H9 (cell line): ENCODE measurements at regions not wholly inside any gene's neighbourhood (a gene's known extent, or its start where the extent isn't known, plus 50 kb on each side); places are given as distances from the start of the nearest gene placed in this dataset.

Experiments
- DNase-seq: peaks from one replicate; pipeline ENCODE4 v3.0.0-alpha.2; 2017
- H2AFZ ChIP-seq: one replicate; pipeline ENCODE4 v1.6.1; 2013; ENCODE audit warnings: mild to moderate bottlenecking, low read length, control low read depth, moderate library complexity
- H2AK5ac ChIP-seq: 2 replicates; pipeline ENCODE4 v1.6.1; 2013; ENCODE audit warnings: low read length, control low read depth, mixed read lengths; ENCODE audit not compliant: insufficient read length
- H2BK120ac ChIP-seq: one replicate; pipeline ENCODE4 v1.6.1; 2013; ENCODE audit warnings: low read depth, mild to moderate bottlenecking, low read length, control low read depth, inconsistent platforms; ENCODE audit not compliant: poor library complexity, severe bottlenecking
- H2BK12ac ChIP-seq: 2 replicates; pipeline ENCODE4 v1.6.1; 2013; ENCODE audit warnings: low read length, control low read depth, mixed read lengths, low read depth; ENCODE audit not compliant: insufficient read length
- H2BK15ac ChIP-seq: 2 replicates; pipeline ENCODE4 v1.6.1; 2013; ENCODE audit warnings: low read depth, low read length, control low read depth
- H2BK20ac ChIP-seq: one replicate; pipeline ENCODE4 v1.6.1; 2013; ENCODE audit warnings: low read depth, mild to moderate bottlenecking, low read length, control low read depth, inconsistent platforms; ENCODE audit not compliant: poor library complexity, severe bottlenecking
- H2BK5ac ChIP-seq: 2 replicates; pipeline ENCODE4 v1.6.1; 2013; ENCODE audit warnings: low read length, control low read depth, mixed read lengths; ENCODE audit not compliant: insufficient read length
- H3K14ac ChIP-seq: 2 replicates; pipeline ENCODE4 v1.6.1; 2013; ENCODE audit warnings: low read length, control low read depth; ENCODE audit not compliant: insufficient read depth
- H3K18ac ChIP-seq: 2 replicates; pipeline ENCODE4 v1.6.1; 2013; ENCODE audit warnings: low read depth, mild to moderate bottlenecking, mixed read lengths, low read length, control low read depth; ENCODE audit not compliant: insufficient read length
- H3K23ac ChIP-seq: 2 replicates; pipeline ENCODE4 v1.6.1; 2013; ENCODE audit warnings: low read length, control low read depth, mixed read lengths, low read depth; ENCODE audit not compliant: insufficient read length
- H3K23me2 ChIP-seq: 2 replicates; pipeline ENCODE4 v1.6.1; 2013; ENCODE audit warnings: low read depth, mild to moderate bottlenecking, mixed read lengths, low read length, control low read depth; ENCODE audit not compliant: insufficient read length, poor library complexity, severe bottlenecking
- H3K27ac ChIP-seq: 2 replicates; pipeline ENCODE4 v1.5.1; 2013; ENCODE audit warnings: low read length, control low read depth, mixed read lengths, low read depth; ENCODE audit not compliant: insufficient read length
- H3K27me3 ChIP-seq: 2 replicates; pipeline ENCODE4 v1.6.1; 2013; ENCODE audit warnings: low read length, control low read depth, inconsistent platforms; ENCODE audit not compliant: insufficient read depth
- H3K4ac ChIP-seq: 2 replicates; pipeline ENCODE4 v1.6.1; 2013; ENCODE audit warnings: low read depth, mild to moderate bottlenecking, control low read depth, inconsistent platforms, low read length, moderate library complexity
- H3K4me1 ChIP-seq: 2 replicates; pipeline ENCODE4 v1.6.1; 2013; ENCODE audit warnings: low read length, control low read depth, inconsistent platforms; ENCODE audit not compliant: insufficient read depth
- H3K4me2 ChIP-seq: 2 replicates; pipeline ENCODE4 v1.6.1; 2013; ENCODE audit warnings: low read length, control low read depth, mixed read lengths; ENCODE audit not compliant: insufficient read length, insufficient read depth
- H3K56ac ChIP-seq: 2 replicates; pipeline ENCODE4 v1.6.1; 2013; ENCODE audit warnings: low read depth, mild to moderate bottlenecking, mixed read lengths, low read length, control low read depth; ENCODE audit not compliant: insufficient read length
- H3K79me1 ChIP-seq: 2 replicates; pipeline ENCODE4 v1.6.1; 2013; ENCODE audit warnings: low read depth, mild to moderate bottlenecking, moderate library complexity, low read length, control low read depth, inconsistent platforms; ENCODE audit not compliant: insufficient read depth, poor library complexity, severe bottlenecking
- H3K79me2 ChIP-seq: 2 replicates; pipeline ENCODE4 v1.6.1; 2013; ENCODE audit warnings: low read length, control low read depth, inconsistent platforms; ENCODE audit not compliant: insufficient read depth
- H3K9ac ChIP-seq: 2 replicates; pipeline ENCODE4 v1.6.1; 2013; ENCODE audit warnings: low read length, control low read depth, mixed read lengths; ENCODE audit not compliant: insufficient read length; ENCODE audit errors: extremely low read depth
- H3K9me3 ChIP-seq: one replicate; pipeline ENCODE4 v1.6.1; 2013; ENCODE audit warnings: low read depth, low read length, inconsistent platforms; ENCODE audit not compliant: control insufficient read depth
- H3T11ph ChIP-seq: one replicate; pipeline ENCODE4 v1.6.1; 2013; ENCODE audit warnings: mild to moderate bottlenecking, low read length, control low read depth, inconsistent platforms
- H4K20me1 ChIP-seq: one replicate; pipeline ENCODE4 v1.6.1; 2013; ENCODE audit not compliant: control insufficient read depth, insufficient read length, insufficient read depth
- H4K5ac ChIP-seq: 2 replicates; pipeline ENCODE4 v1.6.1; 2013; ENCODE audit warnings: low read depth, mild to moderate bottlenecking, mixed read lengths, low read length, control low read depth; ENCODE audit not compliant: insufficient read length
- H4K8ac ChIP-seq: replicated peaks from 2 replicates; pipeline ENCODE4 v1.6.1; 2013; ENCODE audit warnings: low read length, control low read depth, mixed read lengths, low read depth; ENCODE audit not compliant: insufficient read length
- H4K91ac ChIP-seq: 2 replicates; pipeline ENCODE4 v1.6.1; 2013; ENCODE audit warnings: low read depth, mild to moderate bottlenecking, moderate library complexity, mixed read lengths, low read length, control low read depth; ENCODE audit not compliant: insufficient read length
- H3K27ac Mint-ChIP-seq, 3 experiments: 2 replicates in 2 of 3; 3 replicates in 1 of 3; pipeline ENCODE4 v1.8.0; 2020 to 2021; ENCODE audit warnings: mixed read lengths in 3 of 3, mild to moderate bottlenecking in 1 of 3, moderate library complexity in 1 of 3
- H3K27me3 Mint-ChIP-seq: 2 replicates; pipeline ENCODE4 v1.8.0; 2021; ENCODE audit warnings: low read depth, mild to moderate bottlenecking, moderate library complexity, mixed read lengths
- H3K36me3 Mint-ChIP-seq, 3 experiments: 2 replicates in 2 of 3; 3 replicates in 1 of 3; pipeline ENCODE4 v1.8.0; 2020 to 2021; ENCODE audit warnings: low read depth in 3 of 3, mixed read lengths in 3 of 3; ENCODE audit not compliant: insufficient read depth in 1 of 3
- H3K4me1 Mint-ChIP-seq, 2 experiments: 2 replicates each; pipeline ENCODE4 v1.8.0; 2020; ENCODE audit warnings: mixed read lengths in 2 of 2
- H3K4me3 Mint-ChIP-seq, 2 experiments: 2 replicates in 1 of 2; 3 replicates in 1 of 2; pipeline ENCODE4 v1.8.0; 2020 to 2021; ENCODE audit warnings: mild to moderate bottlenecking in 2 of 2, mixed read lengths in 2 of 2, moderate library complexity in 1 of 2
- H3K9me3 Mint-ChIP-seq, 2 experiments: 2 replicates in 1 of 2; 3 replicates in 1 of 2; pipeline ENCODE4 v1.8.0; 2020; ENCODE audit warnings: mild to moderate bottlenecking in 2 of 2, mixed read lengths in 2 of 2, moderate library complexity in 1 of 2
- WGBS: extraction: QIAGEN DNeasy Blood & Tissue Kit; methylation state at CpG from one replicate; pipeline ENCODE4 v1.1.7; 2013; ENCODE audit warnings: missing lambda C conversion rate, low lambda C conversion rate, mixed read lengths; ENCODE audit not compliant: insufficient read length; ENCODE audit errors: extremely low coverage; 5-methylcytosine and 5-hydroxymethylcytosine counted together
- TF ChIP-seq, protein P1 (sequence below): fragments of 200-600 bp; sonication (generic); conservative IDR thresholded peaks from 3 replicates; pipeline ENCODE4 v1.8.0; 2021; ENCODE audit warnings: antibody characterized with exemption, mild to moderate bottlenecking

DNA sequence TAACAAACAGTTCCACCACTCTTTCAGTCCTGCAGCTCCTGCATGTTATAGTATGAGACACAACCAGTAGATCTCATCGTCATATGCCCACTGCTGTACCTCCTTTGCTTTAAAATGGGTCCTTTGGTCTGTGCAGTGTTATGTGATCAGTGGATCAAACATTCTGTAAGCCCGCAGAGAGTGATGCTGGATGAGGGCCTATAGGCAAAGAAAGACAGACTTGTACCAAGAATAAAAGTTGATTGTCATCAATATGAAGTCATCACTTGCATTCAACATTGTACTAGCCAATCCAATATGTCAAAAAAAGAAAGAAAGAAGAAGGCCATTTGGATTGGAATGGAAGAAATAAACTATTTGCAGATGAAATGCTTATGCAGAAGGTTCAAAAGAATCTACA lies 79.8 kb upstream of the PHYHIPL start:
- Histone ChIP-seq H3K4me1 (no peaks in the 10 kb centered on the region), H4K91ac (no peak overlapping the region), H3K18ac (no peak overlapping the region), H3K4ac (no peak overlapping the region), H3K27ac (no peak overlapping the region), H2BK15ac (no peak overlapping the region), H3K23me2 (no peaks in the 10 kb centered on the region), H4K20me1 (no peaks in the 10 kb centered on the region), H3K79me1 (no peaks in the 10 kb centered on the region), H2BK120ac (no peak overlapping the region), H2BK5ac (no peak overlapping the region), H3K23ac (no peak overlapping the region), H3K79me2 (no peaks in the 10 kb centered on the region), H3T11ph (no peak overlapping the region), H3K9me3 (no peaks in the 10 kb centered on the region), H3K27me3 (no peaks in the 10 kb centered on the region), H3K56ac (no peak overlapping the region), H2BK12ac (no peak overlapping the region), H3K4me2 (no peak overlapping the region), H2AFZ (no peak overlapping the region), H4K5ac (no peak overlapping the region), H3K9ac (no peak overlapping the region), H2AK5ac (no peak overlapping the region), H3K14ac (no peak overlapping the region), H2BK20ac (no peak overlapping the region), H4K8ac (no peak overlapping the region)
- no peaks in the 10 kb centered on the region for H3K4me1 Mint-ChIP-seq
- H3K27ac Mint-ChIP-seq, result no peak overlapping the region
- H3K36me3 Mint-ChIP-seq, result no peaks in the 10 kb centered on the region
- DNase-seq, result no peak
- no peaks in the 10 kb centered on the region for H3K9me3 Mint-ChIP-seq
- TF ChIP-seq, protein P1, sequence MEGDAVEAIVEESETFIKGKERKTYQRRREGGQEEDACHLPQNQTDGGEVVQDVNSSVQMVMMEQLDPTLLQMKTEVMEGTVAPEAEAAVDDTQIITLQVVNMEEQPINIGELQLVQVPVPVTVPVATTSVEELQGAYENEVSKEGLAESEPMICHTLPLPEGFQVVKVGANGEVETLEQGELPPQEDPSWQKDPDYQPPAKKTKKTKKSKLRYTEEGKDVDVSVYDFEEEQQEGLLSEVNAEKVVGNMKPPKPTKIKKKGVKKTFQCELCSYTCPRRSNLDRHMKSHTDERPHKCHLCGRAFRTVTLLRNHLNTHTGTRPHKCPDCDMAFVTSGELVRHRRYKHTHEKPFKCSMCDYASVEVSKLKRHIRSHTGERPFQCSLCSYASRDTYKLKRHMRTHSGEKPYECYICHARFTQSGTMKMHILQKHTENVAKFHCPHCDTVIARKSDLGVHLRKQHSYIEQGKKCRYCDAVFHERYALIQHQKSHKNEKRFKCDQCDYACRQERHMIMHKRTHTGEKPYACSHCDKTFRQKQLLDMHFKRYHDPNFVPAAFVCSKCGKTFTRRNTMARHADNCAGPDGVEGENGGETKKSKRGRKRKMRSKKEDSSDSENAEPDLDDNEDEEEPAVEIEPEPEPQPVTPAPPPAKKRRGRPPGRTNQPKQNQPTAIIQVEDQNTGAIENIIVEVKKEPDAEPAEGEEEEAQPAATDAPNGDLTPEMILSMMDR, result no peak
- WGBS, result no CpG with 5 or more reads among the region's 2 CpGs
- peaks cover 2% of the 10 kb centered on the region; the same call in 1 of the 2 replicates for H3K27me3 Mint-ChIP-seq
- H3K4me3 Mint-ChIP-seq, result no peak overlapping the region
